Bronchial epithelial cell (primary cell): ENCODE measurements at regions not wholly inside any gene's neighbourhood (a gene's known extent, or its start where the extent isn't known, plus 50 kb on each side); places are given as distances from the start of the nearest gene placed in this dataset.

Experiments used
- DNase-seq: peaks from one replicate; pipeline ENCODE4 v3.0.0-alpha.2; 2010; ENCODE audit warnings: low read depth
- FAIRE-seq: peaks from 2 replicates; lab custom pipeline; 2011; peaks lifted over from hg19 to GRCh38; lab: Jason Lieb, UNC
- H3K27me3 ChIP-seq: 2 replicates; pipeline ENCODE4 v1.5.1; 2011; ENCODE audit warnings: low read length; ENCODE audit not compliant: control insufficient read depth, insufficient read depth
- H3K36me3 ChIP-seq: 2 replicates; pipeline ENCODE4 v1.5.1; 2011; ENCODE audit warnings: low read length; ENCODE audit not compliant: control insufficient read depth, insufficient read depth
- H3K4me3 ChIP-seq: 2 replicates; pipeline ENCODE4 v1.5.1; 2011; ENCODE audit warnings: mild to moderate bottlenecking, low read depth, low read length, control low read depth
- CTCF ChIP-seq: IDR thresholded peaks from 2 replicates; pipeline ENCODE4 v1.5.1; 2011; ENCODE audit warnings: mild to moderate bottlenecking, moderate library complexity, low read length, control low read depth, inconsistent platforms; ENCODE audit not compliant: insufficient read depth, severe bottlenecking

GRCh38 chr12:17802657-17803641 lies 287.0 kb downstream of the RERGL start:
- FAIRE-seq: no peak
- no peak for TF ChIP-seq CTCF

DNA sequence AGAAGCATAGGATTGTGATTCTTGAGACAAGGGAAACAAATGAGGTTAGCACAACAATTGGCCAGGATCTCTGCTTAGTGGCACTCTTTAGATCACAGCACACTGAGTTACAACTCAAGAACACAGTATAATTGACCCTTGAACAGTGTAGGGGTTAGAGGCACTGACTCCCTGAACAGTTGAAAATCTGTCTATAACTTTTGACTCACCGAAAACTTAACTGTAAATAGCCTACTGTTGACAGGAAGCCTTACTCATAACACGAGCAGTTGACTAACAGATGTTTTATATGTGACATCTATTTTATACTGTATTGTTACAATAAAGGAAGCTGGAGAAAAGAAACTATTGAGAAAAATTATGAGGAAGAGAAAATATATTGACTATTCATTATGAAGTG lies 296.1 kb downstream of the RERGL start:
- no peak for FAIRE-seq
- Histone ChIP-seq H3K27me3 (no peaks in the 10 kb centered on the region), H3K36me3 (no peaks in the 10 kb centered on the region), H3K4me3 (no peak overlapping the region)
- TF ChIP-seq CTCF: no peak
- peak; percentile 17 for DNase-seq

More at GRCh38 chr12:17802657-17803641, 287.0 kb downstream of the RERGL start:
- no peak for DNase-seq
- Histone ChIP-seq H3K4me3 (no peak overlapping the region), H3K36me3 (no peaks in the 10 kb centered on the region), H3K27me3 (no peaks in the 10 kb centered on the region)

DNA sequence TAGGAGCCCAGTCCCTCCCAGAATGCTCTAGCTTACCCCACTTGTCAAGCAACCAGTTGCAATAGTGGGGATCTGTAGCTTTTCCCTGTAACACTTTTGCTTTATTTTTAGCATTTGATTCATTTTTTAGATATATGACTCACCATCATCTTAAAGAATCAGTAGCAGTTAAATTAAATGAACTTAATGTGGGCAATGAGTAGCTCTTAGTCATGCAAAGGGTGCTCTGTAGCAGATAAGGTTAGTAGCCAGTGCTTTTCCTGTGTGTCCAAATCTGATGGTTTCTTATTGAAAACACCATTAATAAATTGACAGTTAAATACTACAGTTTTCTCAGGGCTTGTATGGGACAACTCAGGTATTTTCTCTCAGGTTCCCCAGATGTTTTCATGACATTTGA lies 311.8 kb downstream of the RERGL start:
- no peak for FAIRE-seq
- Histone ChIP-seq H3K36me3 (no peaks in the 10 kb centered on the region), H3K4me3 (no peak overlapping the region), H3K27me3 (no peaks in the 10 kb centered on the region)
- TF ChIP-seq CTCF: no peak
- peak; percentile 35 for DNase-seq

DNA sequence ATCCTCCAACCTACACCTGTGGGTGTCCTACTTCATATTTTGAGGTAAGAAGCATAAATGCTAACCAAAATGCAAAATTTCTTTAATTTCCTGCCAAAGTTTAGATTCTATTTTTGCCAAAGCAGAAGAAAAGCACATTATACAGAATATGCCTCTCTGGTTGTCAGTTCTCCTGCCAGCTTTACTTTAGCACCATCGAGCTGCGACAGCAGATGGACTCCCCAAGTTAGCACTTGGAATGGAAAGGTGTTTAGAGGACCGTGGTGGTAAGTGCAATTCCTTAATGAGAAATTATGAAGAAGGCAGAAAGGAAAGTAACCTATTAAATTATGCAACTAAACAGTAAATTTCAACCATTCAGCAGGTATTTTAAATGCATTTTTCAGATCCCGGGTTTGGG lies 326.6 kb downstream of the RERGL start:
- no peak for TF ChIP-seq CTCF
- FAIRE-seq (no peak), DNase-seq (no peak)
- Histone ChIP-seq H3K4me3 (no peak overlapping the region), H3K36me3 (no peaks in the 10 kb centered on the region), H3K27me3 (no peaks in the 10 kb centered on the region)

DNA sequence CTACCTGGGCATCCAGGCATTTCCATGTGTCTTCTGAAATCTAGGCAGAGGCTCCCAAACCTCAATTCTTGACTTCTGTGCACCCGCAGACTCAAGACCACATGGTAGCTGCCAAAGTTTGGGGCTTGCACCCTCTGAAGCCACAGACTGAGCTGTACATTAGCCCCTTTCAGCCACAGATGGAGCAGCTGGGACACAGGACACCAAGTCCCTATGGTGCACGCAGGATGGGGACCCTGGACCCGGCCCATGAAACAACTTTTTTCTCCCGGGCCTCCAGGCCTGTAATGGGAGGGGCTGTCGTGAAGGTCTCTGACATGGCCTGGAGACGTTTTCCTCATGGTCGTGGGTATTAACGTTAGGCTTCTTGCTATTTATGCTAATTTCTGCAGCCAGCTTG lies 330.0 kb downstream of the RERGL start:
- Histone ChIP-seq H3K36me3 (no peaks in the 10 kb centered on the region), H3K4me3 (no peak overlapping the region), H3K27me3 (no peaks in the 10 kb centered on the region)
- DNase-seq (no peak), FAIRE-seq (no peak)
- no peak for TF ChIP-seq CTCF
